ENCODE measurements at regions not wholly inside any gene's neighbourhood (a gene's known extent, or its start where the extent isn't known, plus 50 kb on each side); places are given as distances from the start of the nearest gene placed in this dataset.

GRCh38 chr6:168834042-168834587 lies 393.1 kb downstream of the SMOC2 start:
- Histone ChIP-seq H2AFZ (ENCODE audit: insufficient read depth, low read depth, low read length, poor library complexity, severe bottlenecking) (no peak overlapping the region), H3K79me2 (ENCODE audit: control insufficient read depth, insufficient read depth, low read length) (no peaks in the 10 kb centered on the region), H3K27me3 (replicated peaks in 1 of 4; ENCODE audit: control extremely low read depth in 1 of 4, control insufficient read depth in 3 of 4, insufficient read depth in 4 of 4, low read length in 3 of 4) (no peaks in the 10 kb centered on the region), H3K27ac (ENCODE audit: low read length in 2 of 2) (no peak overlapping the region), H4K20me1 (ENCODE audit: control insufficient read depth, insufficient read depth, low read length, poor library complexity, severe bottlenecking) (no peaks in the 10 kb centered on the region), H3K36me3 (replicated peaks in 1 of 2; ENCODE audit: control extremely low read depth in 1 of 2, control insufficient read depth in 1 of 2, extremely low read depth in 1 of 2, insufficient read depth in 2 of 2, low read length in 1 of 2) (no peaks in the 10 kb centered on the region), H3K9me3 (ENCODE audit: control extremely low read depth in 1 of 3, control insufficient read depth in 2 of 3, insufficient read depth in 1 of 3, low read length in 2 of 3) (peaks cover 0 to 4% (median 0%) of the 10 kb centered on the region in 3 donors), H3K4me1 (ENCODE audit: control insufficient read depth in 2 of 2, insufficient read depth in 2 of 2, low read length in 2 of 2) (no peaks in the 10 kb centered on the region), H3K4me3 (ENCODE audit: control extremely low read depth in 1 of 5, extremely low read depth in 1 of 5, insufficient read depth in 1 of 5, low read depth in 2 of 5, low read length in 4 of 5) (no peak overlapping the region), H3K4me2 (replicated peaks; ENCODE audit: low read depth, low read length, poor library complexity, severe bottlenecking) (no peak overlapping the region), H3K9ac (ENCODE audit: low read length) (no peak overlapping the region)
- no peak overlapping the region for H3K4me3 Mint-ChIP-seq
- no peaks in the 10 kb centered on the region for H3K4me1 Mint-ChIP-seq
- TF ChIP-seq EZH2 (IDR thresholded peaks at IDR 0.05; ENCODE audit: borderline replicate concordance, insufficient read depth, low read depth, low read length, poor library complexity, severe bottlenecking): no peak
- TF ChIP-seq, protein P1, sequence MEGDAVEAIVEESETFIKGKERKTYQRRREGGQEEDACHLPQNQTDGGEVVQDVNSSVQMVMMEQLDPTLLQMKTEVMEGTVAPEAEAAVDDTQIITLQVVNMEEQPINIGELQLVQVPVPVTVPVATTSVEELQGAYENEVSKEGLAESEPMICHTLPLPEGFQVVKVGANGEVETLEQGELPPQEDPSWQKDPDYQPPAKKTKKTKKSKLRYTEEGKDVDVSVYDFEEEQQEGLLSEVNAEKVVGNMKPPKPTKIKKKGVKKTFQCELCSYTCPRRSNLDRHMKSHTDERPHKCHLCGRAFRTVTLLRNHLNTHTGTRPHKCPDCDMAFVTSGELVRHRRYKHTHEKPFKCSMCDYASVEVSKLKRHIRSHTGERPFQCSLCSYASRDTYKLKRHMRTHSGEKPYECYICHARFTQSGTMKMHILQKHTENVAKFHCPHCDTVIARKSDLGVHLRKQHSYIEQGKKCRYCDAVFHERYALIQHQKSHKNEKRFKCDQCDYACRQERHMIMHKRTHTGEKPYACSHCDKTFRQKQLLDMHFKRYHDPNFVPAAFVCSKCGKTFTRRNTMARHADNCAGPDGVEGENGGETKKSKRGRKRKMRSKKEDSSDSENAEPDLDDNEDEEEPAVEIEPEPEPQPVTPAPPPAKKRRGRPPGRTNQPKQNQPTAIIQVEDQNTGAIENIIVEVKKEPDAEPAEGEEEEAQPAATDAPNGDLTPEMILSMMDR (IDR thresholded peaks at IDR 0.05): no peak
- no peak overlapping the region for H3K27ac Mint-ChIP-seq
- H3K9me3 Mint-ChIP-seq (ENCODE audit: insufficient read depth): no peaks in the 10 kb centered on the region
- ATAC-seq (ENCODE audit: low read depth): no peak
- peaks cover 3% of the 10 kb centered on the region for H3K27me3 Mint-ChIP-seq
- WGBS (ENCODE audit: insufficient coverage): 73% methylated on average over 3 of the region's 11 CpGs
- DNase-seq: no peak
- POLR2A ChIA-PET: no interaction called here
- intact Hi-C loops (cut with micrococcal nuclease): no loop called here
- CTCF ChIA-PET: no interaction called here

DNA sequence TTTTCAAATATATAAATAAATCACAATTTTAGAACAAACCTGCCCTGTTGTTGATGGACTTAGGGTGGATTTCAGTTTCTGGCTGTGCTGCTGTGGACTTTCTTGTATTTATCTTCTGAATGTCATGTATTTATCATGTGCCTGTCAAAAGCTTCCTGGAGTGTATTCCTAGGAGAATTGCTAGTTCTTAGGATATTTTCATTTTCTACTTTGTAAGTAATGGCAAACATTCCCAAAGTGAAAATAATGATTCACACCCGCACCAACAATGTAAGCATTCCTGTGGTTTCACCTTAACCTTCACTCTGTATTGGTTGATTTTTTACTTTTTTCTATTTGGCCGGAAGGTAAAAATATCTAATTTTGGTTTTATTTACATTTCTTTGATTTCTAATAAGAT lies 387.8 kb downstream of the SMOC2 start:
- Histone ChIP-seq H3K4me1 (ENCODE audit: control insufficient read depth in 2 of 2, insufficient read depth in 2 of 2, low read length in 2 of 2) (no peaks in the 10 kb centered on the region), H3K27ac (ENCODE audit: low read length in 2 of 2) (no peak overlapping the region), H3K79me2 (ENCODE audit: control insufficient read depth, insufficient read depth, low read length) (no peaks in the 10 kb centered on the region), H3K4me3 (ENCODE audit: control extremely low read depth in 1 of 5, extremely low read depth in 1 of 5, insufficient read depth in 1 of 5, low read depth in 2 of 5, low read length in 4 of 5) (no peak overlapping the region), H3K9ac (ENCODE audit: low read length) (no peak overlapping the region), H3K9me3 (ENCODE audit: control extremely low read depth in 1 of 3, control insufficient read depth in 2 of 3, insufficient read depth in 1 of 3, low read length in 2 of 3) (peaks cover 0 to 10% (median 0%) of the 10 kb centered on the region in 3 donors), H3K27me3 (replicated peaks in 1 of 4; ENCODE audit: control extremely low read depth in 1 of 4, control insufficient read depth in 3 of 4, insufficient read depth in 4 of 4, low read length in 3 of 4) (no peaks in the 10 kb centered on the region), H3K4me2 (replicated peaks; ENCODE audit: low read depth, low read length, poor library complexity, severe bottlenecking) (no peak overlapping the region), H4K20me1 (ENCODE audit: control insufficient read depth, insufficient read depth, low read length, poor library complexity, severe bottlenecking) (no peaks in the 10 kb centered on the region), H3K36me3 (replicated peaks in 1 of 2; ENCODE audit: control extremely low read depth in 1 of 2, control insufficient read depth in 1 of 2, extremely low read depth in 1 of 2, insufficient read depth in 2 of 2, low read length in 1 of 2) (no peaks in the 10 kb centered on the region), H2AFZ (ENCODE audit: insufficient read depth, low read depth, low read length, poor library complexity, severe bottlenecking) (no peak overlapping the region)
- intact Hi-C loops (cut with micrococcal nuclease): no loop called here
- CTCF ChIA-PET: no interaction called here
- Mint-ChIP-seq H3K9me3 (ENCODE audit: insufficient read depth) (no peaks in the 10 kb centered on the region), H3K27ac (no peak overlapping the region), H3K27me3 (no peaks in the 10 kb centered on the region), H3K4me1 (no peaks in the 10 kb centered on the region), H3K4me3 (no peak overlapping the region)
- TF ChIP-seq, protein P1 (IDR thresholded peaks at IDR 0.05): no peak
- TF ChIP-seq EZH2 (IDR thresholded peaks at IDR 0.05; ENCODE audit: borderline replicate concordance, insufficient read depth, low read depth, low read length, poor library complexity, severe bottlenecking): no peak
- POLR2A ChIA-PET: no interaction called here
- no CpG with 5 or more reads among the region's 2 CpGs for WGBS (ENCODE audit: insufficient coverage)
- ATAC-seq (ENCODE audit: low read depth) (no peak), DNase-seq (no peak)

All from B cell (primary cell).